Fibroblast of mammary gland (primary cell): ENCODE measurements at regions not wholly inside any gene's neighbourhood (a gene's known extent, or its start where the extent isn't known, plus 50 kb on each side); places are given as distances from the start of the nearest gene placed in this dataset.

Source experiments
- DNase-seq: peaks from one replicate; pipeline ENCODE4 v3.0.0-alpha.2; 2010; ENCODE audit warnings: low read depth
- H3K4me3 ChIP-seq: 2 replicates; pipeline ENCODE4 v1.5.1; 2011; ENCODE audit warnings: low read depth, mild to moderate bottlenecking, low read length, moderate library complexity; ENCODE audit not compliant: control insufficient read depth
- TF ChIP-seq, protein P1 (sequence below): conservative IDR thresholded peaks from 2 replicates; pipeline ENCODE4 v1.5.1; 2011; ENCODE audit warnings: low read depth, low read length, inconsistent platforms; ENCODE audit not compliant: control insufficient read depth, insufficient read depth

DNA sequence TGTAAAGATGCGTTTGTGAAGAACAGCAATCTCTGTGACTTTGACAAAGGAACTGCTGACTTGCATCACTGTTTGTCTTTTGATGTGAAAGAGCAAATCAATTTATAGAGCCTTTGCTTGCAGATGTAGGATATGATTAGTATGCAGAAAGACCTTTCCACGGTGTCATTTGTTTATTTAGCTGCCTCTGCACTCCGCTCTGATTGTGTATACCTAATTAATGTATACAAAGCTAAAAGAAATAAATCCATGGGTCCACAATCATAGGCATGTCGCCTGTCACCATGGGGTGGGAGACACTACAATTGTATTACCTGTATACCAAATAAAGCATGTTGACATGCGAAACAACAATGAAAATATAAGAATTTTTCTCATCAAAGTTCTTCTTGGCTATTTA, 410.7 kb downstream of the MZT1 start:
- H3K4me3 ChIP-seq = no peak overlapping the region
- TF ChIP-seq, protein P1, sequence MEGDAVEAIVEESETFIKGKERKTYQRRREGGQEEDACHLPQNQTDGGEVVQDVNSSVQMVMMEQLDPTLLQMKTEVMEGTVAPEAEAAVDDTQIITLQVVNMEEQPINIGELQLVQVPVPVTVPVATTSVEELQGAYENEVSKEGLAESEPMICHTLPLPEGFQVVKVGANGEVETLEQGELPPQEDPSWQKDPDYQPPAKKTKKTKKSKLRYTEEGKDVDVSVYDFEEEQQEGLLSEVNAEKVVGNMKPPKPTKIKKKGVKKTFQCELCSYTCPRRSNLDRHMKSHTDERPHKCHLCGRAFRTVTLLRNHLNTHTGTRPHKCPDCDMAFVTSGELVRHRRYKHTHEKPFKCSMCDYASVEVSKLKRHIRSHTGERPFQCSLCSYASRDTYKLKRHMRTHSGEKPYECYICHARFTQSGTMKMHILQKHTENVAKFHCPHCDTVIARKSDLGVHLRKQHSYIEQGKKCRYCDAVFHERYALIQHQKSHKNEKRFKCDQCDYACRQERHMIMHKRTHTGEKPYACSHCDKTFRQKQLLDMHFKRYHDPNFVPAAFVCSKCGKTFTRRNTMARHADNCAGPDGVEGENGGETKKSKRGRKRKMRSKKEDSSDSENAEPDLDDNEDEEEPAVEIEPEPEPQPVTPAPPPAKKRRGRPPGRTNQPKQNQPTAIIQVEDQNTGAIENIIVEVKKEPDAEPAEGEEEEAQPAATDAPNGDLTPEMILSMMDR = no peak
- no peak for DNase-seq

DNA sequence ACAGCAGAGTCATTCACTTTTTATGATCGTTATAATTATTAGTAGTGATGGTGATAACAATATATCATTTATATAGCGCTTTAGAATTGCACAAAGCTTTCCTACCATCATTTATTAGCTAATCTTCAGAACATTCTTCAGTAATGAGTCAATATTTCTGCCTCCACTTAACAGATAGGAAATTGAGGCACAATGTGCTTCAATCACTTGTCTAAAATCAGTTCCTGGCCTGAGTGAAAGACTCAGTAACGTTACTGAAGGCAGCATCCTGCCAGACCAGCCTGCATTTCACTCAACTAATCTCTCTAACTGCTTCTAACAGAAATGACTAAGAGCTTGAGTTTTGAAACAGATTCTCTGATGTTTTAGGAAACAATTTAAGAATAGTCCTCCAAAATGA, 412.1 kb downstream of the MZT1 start:
- H3K4me3 ChIP-seq = no peak overlapping the region
- TF ChIP-seq, protein P1 = no peak
- no peak for DNase-seq

DNA sequence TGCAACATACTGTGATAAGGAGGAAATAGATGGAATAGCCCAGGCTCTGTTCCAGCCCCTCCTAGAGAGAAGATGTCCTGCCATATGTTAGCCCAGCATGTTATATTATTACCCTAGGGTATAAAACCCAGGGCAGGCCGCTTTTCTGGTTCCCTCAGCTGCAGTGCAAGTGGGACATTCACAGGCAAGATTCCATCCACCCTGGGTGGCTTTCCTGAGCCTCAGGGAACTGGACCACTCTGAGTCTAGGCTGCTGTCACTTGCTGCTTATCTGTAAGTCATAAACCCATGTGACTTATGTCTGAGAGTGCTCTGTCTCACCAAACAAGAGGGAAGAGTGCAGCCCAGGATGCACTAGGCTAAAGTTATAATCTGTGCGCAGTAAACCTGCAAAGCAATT, 413.2 kb downstream of the MZT1 start:
- TF ChIP-seq, protein P1 = no peak
- H3K4me3 ChIP-seq = no peak overlapping the region
- DNase-seq = no peak

DNA sequence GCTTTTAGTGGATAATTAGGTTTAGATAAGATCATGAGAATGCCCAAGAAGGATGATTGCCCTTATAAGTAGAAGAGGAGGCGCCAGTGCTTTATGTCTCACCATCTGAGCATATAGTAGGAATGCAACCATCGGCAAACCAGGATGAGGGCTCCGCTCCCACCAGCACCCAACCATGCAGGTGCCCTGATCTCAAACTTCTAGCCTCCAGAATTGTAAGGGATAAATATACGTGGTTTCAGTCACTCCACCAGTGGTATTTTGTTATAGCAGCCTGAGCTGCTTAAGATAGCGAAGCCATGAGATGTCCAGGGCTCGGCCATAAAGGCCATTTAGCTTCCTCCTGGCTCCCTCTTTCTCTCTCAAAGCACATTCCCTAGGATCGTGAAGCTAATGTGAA, 413.9 kb downstream of the MZT1 start:
- DNase-seq = no peak
- TF ChIP-seq, protein P1 = no peak
- no peak overlapping the region for H3K4me3 ChIP-seq

DNA sequence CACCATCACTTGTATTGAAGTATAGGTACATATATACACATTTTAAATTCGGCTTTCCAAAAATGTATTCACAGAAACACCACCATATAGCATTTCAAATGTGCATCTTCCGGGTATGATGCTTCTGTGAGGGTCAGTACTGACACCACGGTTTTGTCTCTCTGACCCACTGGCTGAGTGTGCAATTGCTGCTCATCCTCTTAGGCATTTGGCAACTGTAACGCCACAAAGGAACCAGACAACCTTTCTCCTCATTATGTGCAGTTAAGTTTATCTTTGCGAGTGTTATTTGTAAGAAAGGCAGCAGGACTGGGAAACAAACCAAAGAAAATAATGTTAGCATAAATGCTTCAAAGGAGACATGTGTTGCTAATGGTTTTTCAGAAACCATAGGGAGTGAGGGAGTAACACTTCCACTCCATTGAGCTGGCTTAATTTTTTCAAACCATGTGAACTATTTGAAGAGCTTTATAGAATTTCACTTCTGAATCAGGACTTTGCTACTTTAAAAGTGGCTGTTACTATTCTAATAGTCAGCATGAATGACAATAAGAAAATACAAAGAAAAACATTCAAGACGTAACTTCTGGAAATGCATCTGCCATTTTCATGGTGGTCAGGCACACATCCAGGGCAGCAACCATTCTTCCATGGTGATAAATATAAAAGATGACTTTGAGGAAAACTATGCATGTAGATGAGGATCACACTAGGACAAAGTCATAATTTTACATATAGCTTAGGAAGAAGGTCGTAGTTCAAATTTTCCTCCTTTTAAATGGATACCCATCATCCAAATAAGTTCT, 423.3 kb downstream of the MZT1 start:
- DNase-seq = peak; percentile 14
- H3K4me3 ChIP-seq = no peak overlapping the region
- TF ChIP-seq, protein P1 = no peak

DNA sequence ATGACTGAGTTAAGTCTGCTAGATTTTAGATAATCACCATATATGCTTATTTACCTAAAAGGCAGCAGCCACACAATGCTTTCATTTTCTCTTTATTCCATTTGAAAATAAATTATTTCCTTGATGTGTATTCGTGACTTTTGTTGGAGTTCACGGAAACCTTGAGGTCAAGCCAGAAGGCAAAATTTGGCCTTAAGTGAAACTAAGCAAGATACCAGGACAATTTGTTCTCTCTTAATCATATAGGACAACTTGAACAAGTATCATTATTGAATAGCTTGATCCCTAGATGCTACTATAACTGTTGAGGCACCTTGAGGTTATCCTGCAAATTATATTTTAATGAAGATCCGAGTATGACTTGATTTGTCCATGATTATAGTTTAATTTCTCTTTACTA, 429.2 kb upstream of the DACH1 start:
- DNase-seq = no peak
- H3K4me3 ChIP-seq = no peak overlapping the region
- TF ChIP-seq, protein P1 = no peak

DNA sequence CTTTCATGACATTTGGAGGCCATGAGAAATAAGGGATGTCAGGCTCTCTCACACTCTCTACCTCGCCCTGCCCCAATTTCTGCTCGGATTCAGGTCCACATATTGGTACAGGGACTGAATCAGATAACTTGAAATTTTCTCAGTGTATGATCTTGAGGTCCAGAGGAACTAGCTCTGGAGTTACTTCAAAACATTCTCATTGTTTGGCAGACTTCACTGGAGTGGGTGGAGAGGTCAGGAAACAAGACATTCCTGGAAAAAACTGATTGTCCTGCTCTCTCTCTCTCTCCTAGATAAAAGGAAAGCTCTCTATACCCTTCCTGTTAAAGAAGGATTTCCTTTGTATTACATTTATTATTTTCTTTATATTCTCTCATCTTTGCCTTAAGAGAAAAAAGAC, 428.1 kb upstream of the DACH1 start:
- peak; percentile 22 for DNase-seq
- TF ChIP-seq, protein P1 = no peak

More for the DNA sequence above, 428.1 kb upstream of the DACH1 start:
- no peak overlapping the region for H3K4me3 ChIP-seq
